Umbilical cord (tissue), 1 donor: ENCODE measurements at regions not wholly inside any gene's neighbourhood (a gene's known extent, or its start where the extent isn't known, plus 50 kb on each side); places are given as distances from the start of the nearest gene placed in this dataset.

Experiments used
- DNase-seq: peaks from one replicate; pipeline ENCODE4 v3.0.0-alpha.2; 2015; ENCODE audit warnings: low spot score

- no peak for DNase-seq
Measured at GRCh38 chr16:8194794-8195193, 395.5 kb downstream of the TMEM114 start.

- no peak for DNase-seq
Measured at GRCh38 chr16:8188841-8189240, 401.5 kb downstream of the TMEM114 start.

- DNase-seq = no peak
Measured at GRCh38 chr16:8187782-8188372, 402.4 kb downstream of the TMEM114 start.

GRCh38 chr16:8184854-8185253 lies 405.5 kb downstream of the TMEM114 start:
- DNase-seq = no peak

GRCh38 chr16:8183176-8184099 lies 406.9 kb downstream of the TMEM114 start:
- DNase-seq = no peak

GRCh38 chr16:8182761-8183160 lies 407.6 kb downstream of the TMEM114 start:
- DNase-seq = no peak

GRCh38 chr16:8179615-8180014 lies 410.7 kb downstream of the TMEM114 start:
- no peak for DNase-seq

GRCh38 chr16:8178271-8178670 lies 412.0 kb downstream of the TMEM114 start:
- no peak for DNase-seq

GRCh38 chr16:8175411-8175810 lies 414.9 kb downstream of the TMEM114 start:
- no peak for DNase-seq

- peak; percentile 77 for DNase-seq
Measured at GRCh38 chr16:8173111-8173644, 417.1 kb downstream of the TMEM114 start.

- DNase-seq = no peak
Measured at GRCh38 chr16:8172551-8172950, 417.8 kb downstream of the TMEM114 start.

GRCh38 chr16:8168016-8168415 lies 422.3 kb downstream of the TMEM114 start:
- DNase-seq = no peak

- DNase-seq = no peak
Measured at GRCh38 chr16:8167436-8167835, 422.9 kb downstream of the TMEM114 start.

- no peak for DNase-seq
Measured at GRCh38 chr16:8158051-8158450, 432.3 kb downstream of the TMEM114 start.

GRCh38 chr16:8155275-8155674 lies 435.0 kb downstream of the TMEM114 start:
- DNase-seq = no peak

- DNase-seq = no peak
Measured at GRCh38 chr16:8146256-8147012, 443.9 kb downstream of the TMEM114 start.

- no peak for DNase-seq
Measured at GRCh38 chr16:8138666-8139065, 451.6 kb downstream of the TMEM114 start.

GRCh38 chr16:8137606-8138005 lies 452.7 kb downstream of the TMEM114 start:
- DNase-seq = no peak

GRCh38 chr16:8130197-8130596 lies 460.1 kb downstream of the TMEM114 start:
- no peak for DNase-seq

GRCh38 chr16:8127070-8127469 lies 463.2 kb downstream of the TMEM114 start:
- DNase-seq = no peak

GRCh38 chr16:8126313-8126712 lies 464.0 kb downstream of the TMEM114 start:
- DNase-seq = no peak

GRCh38 chr16:8120001-8120400 lies 470.3 kb downstream of the TMEM114 start:
- peak; percentile 23 for DNase-seq
